Glutamatergic neuron (in vitro differentiated cells): ENCODE measurements at regions not wholly inside any gene's neighbourhood (a gene's known extent, or its start where the extent isn't known, plus 50 kb on each side); places are given as distances from the start of the nearest gene placed in this dataset.

ENCODE experiments used
- DNase-seq: peaks from one replicate; pipeline ENCODE4 v3.0.0; 2022
- H3K27ac Mint-ChIP-seq: one replicate; pipeline ENCODE4 v1.8.0; 2020; ENCODE audit warnings: mild to moderate bottlenecking, mixed read lengths, inconsistent platforms; ENCODE audit not compliant: unreplicated experiment
- H3K27me3 Mint-ChIP-seq: one replicate; pipeline ENCODE4 v1.8.0; 2020; ENCODE audit warnings: mild to moderate bottlenecking, moderate library complexity, mixed read lengths, inconsistent platforms; ENCODE audit not compliant: unreplicated experiment
- H3K36me3 Mint-ChIP-seq: one replicate; pipeline ENCODE4 v1.8.0; 2020; ENCODE audit warnings: mild to moderate bottlenecking, mixed read lengths, inconsistent platforms; ENCODE audit not compliant: unreplicated experiment
- H3K4me1 Mint-ChIP-seq: one replicate; pipeline ENCODE4 v1.8.0; 2020; ENCODE audit warnings: mild to moderate bottlenecking, low read depth, mixed read lengths, inconsistent platforms; ENCODE audit not compliant: unreplicated experiment
- H3K4me3 Mint-ChIP-seq: one replicate; pipeline ENCODE4 v1.8.0; 2020; ENCODE audit warnings: mild to moderate bottlenecking, mixed read lengths, inconsistent platforms; ENCODE audit not compliant: unreplicated experiment
- H3K9me3 Mint-ChIP-seq: one replicate; pipeline ENCODE4 v1.8.0; 2020; ENCODE audit warnings: mild to moderate bottlenecking, moderate library complexity, mixed read lengths, inconsistent platforms; ENCODE audit not compliant: unreplicated experiment
- TF ChIP-seq, protein P1 (sequence below): fragments of 200-600 bp; sonication (generic); IDR thresholded peaks from one replicate; pipeline ENCODE4 v1.5.0; 2021; ENCODE audit not compliant: partially characterized antibody, unreplicated experiment

DNA sequence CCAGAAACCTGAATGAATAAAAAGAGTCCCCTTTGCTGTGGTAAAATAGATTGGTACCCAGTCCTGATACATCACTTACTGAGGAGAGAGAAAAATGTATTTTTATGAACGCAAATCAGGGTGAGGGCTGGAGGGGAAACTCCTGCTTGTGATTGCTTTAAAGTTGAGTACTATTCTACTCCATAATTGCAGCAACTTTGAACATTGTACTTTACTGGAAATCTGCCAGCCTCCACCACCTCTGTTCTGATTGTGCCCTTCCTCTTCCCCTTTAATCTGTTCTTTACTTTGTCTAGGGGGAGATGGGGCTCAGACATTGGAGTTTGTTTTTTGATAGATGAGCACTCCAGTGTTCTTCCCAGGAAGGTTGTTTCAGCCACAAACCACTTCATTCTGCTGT, 81.9 kb downstream of the C3orf38 start:
- Mint-ChIP-seq H3K36me3 (no peaks in the 10 kb centered on the region), H3K4me1 (no peaks in the 10 kb centered on the region), H3K4me3 (no peak overlapping the region), H3K27me3 (no peaks in the 10 kb centered on the region), H3K27ac (no peak overlapping the region), H3K9me3 (no peaks in the 10 kb centered on the region)
- no peak for DNase-seq
- TF ChIP-seq, protein P1, sequence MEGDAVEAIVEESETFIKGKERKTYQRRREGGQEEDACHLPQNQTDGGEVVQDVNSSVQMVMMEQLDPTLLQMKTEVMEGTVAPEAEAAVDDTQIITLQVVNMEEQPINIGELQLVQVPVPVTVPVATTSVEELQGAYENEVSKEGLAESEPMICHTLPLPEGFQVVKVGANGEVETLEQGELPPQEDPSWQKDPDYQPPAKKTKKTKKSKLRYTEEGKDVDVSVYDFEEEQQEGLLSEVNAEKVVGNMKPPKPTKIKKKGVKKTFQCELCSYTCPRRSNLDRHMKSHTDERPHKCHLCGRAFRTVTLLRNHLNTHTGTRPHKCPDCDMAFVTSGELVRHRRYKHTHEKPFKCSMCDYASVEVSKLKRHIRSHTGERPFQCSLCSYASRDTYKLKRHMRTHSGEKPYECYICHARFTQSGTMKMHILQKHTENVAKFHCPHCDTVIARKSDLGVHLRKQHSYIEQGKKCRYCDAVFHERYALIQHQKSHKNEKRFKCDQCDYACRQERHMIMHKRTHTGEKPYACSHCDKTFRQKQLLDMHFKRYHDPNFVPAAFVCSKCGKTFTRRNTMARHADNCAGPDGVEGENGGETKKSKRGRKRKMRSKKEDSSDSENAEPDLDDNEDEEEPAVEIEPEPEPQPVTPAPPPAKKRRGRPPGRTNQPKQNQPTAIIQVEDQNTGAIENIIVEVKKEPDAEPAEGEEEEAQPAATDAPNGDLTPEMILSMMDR = no peak

DNA sequence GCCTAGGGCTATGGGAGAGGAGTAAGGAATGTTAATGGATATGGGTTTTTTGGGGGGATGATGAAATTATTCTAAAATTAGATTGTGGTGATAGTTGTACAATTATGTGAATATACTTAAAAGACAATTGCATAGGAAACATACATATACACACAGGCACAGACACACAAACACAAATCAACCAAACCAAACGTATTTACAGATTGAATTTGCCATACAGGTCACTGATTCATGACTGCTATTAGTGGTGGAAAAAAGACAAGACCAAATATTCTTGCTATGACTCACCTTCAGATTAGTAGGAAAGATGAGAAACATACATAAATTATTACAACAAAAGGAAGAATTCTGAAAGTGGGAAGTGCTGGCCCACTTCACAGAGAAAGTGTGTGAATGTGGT, 85.3 kb downstream of the C3orf38 start:
- no peaks in the 10 kb centered on the region for H3K27me3 Mint-ChIP-seq
- H3K27ac Mint-ChIP-seq = no peak overlapping the region
- no peak for DNase-seq
- no peaks in the 10 kb centered on the region for H3K9me3 Mint-ChIP-seq
- TF ChIP-seq, protein P1 = no peak
- no peak overlapping the region for H3K4me3 Mint-ChIP-seq
- no peaks in the 10 kb centered on the region for H3K36me3 Mint-ChIP-seq
- H3K4me1 Mint-ChIP-seq = no peaks in the 10 kb centered on the region

DNA sequence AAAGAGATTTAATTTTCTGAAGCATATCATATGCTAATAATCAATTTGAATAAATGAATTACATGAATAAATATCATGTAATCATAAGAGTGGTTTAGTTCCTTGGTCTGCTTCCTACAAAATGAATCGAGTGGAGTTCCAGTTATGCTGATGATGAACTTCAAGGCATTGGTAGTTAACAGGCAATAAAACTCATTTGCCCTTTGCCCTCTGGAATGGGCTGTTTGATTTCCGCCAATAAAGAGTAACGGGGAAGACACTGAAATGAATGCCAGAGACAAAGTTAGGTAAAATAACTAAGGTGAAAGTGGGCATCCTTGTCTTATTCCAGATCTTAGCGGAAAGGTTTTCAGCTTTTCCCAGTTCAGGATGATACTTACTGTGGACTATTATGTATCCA, 90.1 kb downstream of the C3orf38 start:
- Mint-ChIP-seq H3K9me3 (no peaks in the 10 kb centered on the region), H3K36me3 (peaks cover 5% of the 10 kb centered on the region), H3K27me3 (no peaks in the 10 kb centered on the region), H3K4me3 (no peak overlapping the region), H3K27ac (no peak overlapping the region), H3K4me1 (no peaks in the 10 kb centered on the region)
- TF ChIP-seq, protein P1 = no peak
- no peak for DNase-seq

DNA sequence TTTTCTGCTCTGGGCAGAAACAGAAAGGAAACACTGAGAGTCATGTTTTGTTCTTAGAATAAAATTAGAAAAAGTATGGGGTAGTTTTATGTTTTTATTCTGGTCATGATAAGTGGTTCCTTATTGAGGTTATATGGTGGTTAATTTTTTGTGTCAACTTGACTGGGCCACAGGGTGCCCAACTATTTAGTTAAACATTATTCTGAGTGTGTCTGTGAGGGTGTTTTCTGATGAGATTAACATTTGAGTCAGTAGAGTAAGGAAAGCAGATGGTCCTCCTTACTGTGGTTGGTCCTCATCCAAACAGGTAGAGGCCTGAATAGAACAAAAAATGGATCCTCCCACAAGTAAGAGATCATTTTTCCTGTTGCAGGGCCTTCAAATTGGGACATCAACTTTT, 98.9 kb downstream of the C3orf38 start:
- no peaks in the 10 kb centered on the region for H3K9me3 Mint-ChIP-seq

DNA sequence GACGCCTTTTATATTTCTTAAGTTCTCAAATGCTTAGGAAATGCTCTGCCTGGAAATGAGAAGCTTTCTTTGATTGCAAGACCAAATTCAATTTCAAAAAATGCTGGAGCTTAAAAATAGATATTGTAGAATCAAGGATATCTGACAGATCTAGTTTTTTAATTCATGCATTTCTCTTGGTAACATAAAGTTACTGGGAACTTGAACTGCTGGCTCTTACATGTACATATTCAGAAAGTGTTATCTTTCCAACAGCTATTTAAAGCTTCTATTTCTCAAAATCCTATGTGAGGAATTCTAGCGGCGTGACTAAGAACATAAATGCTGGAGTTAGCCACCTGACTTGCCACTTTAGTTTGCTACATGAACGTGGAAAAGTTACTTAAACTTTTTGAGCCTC, 109.3 kb downstream of the C3orf38 start:
- Mint-ChIP-seq H3K27me3 (no peaks in the 10 kb centered on the region), H3K4me1 (no peaks in the 10 kb centered on the region), H3K4me3 (no peak overlapping the region), H3K9me3 (peaks cover 2% of the 10 kb centered on the region), H3K27ac (no peak overlapping the region), H3K36me3 (no peaks in the 10 kb centered on the region)
- TF ChIP-seq, protein P1 = no peak
- DNase-seq = no peak

More for the DNA sequence above, 98.9 kb downstream of the C3orf38 start:
- no peak overlapping the region for H3K27ac Mint-ChIP-seq
- peaks cover 15% of the 10 kb centered on the region for H3K36me3 Mint-ChIP-seq
- peaks cover 15% of the 10 kb centered on the region for H3K4me1 Mint-ChIP-seq
- no peaks in the 10 kb centered on the region for H3K27me3 Mint-ChIP-seq
- no peak overlapping the region for H3K4me3 Mint-ChIP-seq
- no peak for DNase-seq
- TF ChIP-seq, protein P1 = no peak
